GM18505 (cell line): ENCODE measurements at regions not wholly inside any gene's neighbourhood (a gene's known extent, or its start where the extent isn't known, plus 50 kb on each side); places are given as distances from the start of the nearest gene placed in this dataset.
A peak's percentile ranks its signal among the peaks of the same experiment; 100 is the strongest.

Experiments
- ATAC-seq: cut with Tn5 transposase; IDR thresholded peaks from one replicate; pipeline ENCODE4 v1.9.1; 2021; ENCODE audit not compliant: unreplicated experiment
- POLR2A ChIP-seq: IDR thresholded peaks from 4 replicates; pipeline ENCODE4 v1.6.1; 2011; ENCODE audit warnings: borderline replicate concordance; ENCODE audit not compliant: insufficient read depth, insufficient read length; ENCODE audit errors: extremely low read depth

GRCh38 chr1:87182611-87183010 lies 146.1 kb upstream of the LMO4 start:
- TF ChIP-seq POLR2A = no peak
- ATAC-seq = no peak

- ATAC-seq = no peak
- no peak for TF ChIP-seq POLR2A
Measured at GRCh38 chr1:87185077-87185476, 143.6 kb upstream of the LMO4 start.

- TF ChIP-seq POLR2A = no peak
- ATAC-seq = no peak
Measured at GRCh38 chr1:87186346-87186745, 142.3 kb upstream of the LMO4 start.

GRCh38 chr1:87188640-87189039 lies 140.0 kb upstream of the LMO4 start:
- no peak for ATAC-seq

GRCh38 chr1:87190402-87190801 lies 138.3 kb upstream of the LMO4 start:
- ATAC-seq = no peak
- TF ChIP-seq POLR2A = no peak

More at GRCh38 chr1:87188640-87189039, 140.0 kb upstream of the LMO4 start:
- TF ChIP-seq POLR2A = no peak

GRCh38 chr1:87191646-87192045 lies 137.0 kb upstream of the LMO4 start:
- no peak for ATAC-seq
- no peak for TF ChIP-seq POLR2A

GRCh38 chr1:87194271-87194774 lies 134.4 kb upstream of the LMO4 start:
- ATAC-seq = no peak
- TF ChIP-seq POLR2A = no peak

GRCh38 chr1:87194856-87195255 lies 133.8 kb upstream of the LMO4 start:
- ATAC-seq = no peak
- no peak for TF ChIP-seq POLR2A

- TF ChIP-seq POLR2A = no peak
- no peak for ATAC-seq
Measured at GRCh38 chr1:87196110-87196827, 132.4 kb upstream of the LMO4 start.

- ATAC-seq = no peak
- no peak for TF ChIP-seq POLR2A
Measured at GRCh38 chr1:87197156-87197555, 131.5 kb upstream of the LMO4 start.

- ATAC-seq = no peak
Measured at GRCh38 chr1:87197641-87198040, 131.0 kb upstream of the LMO4 start.

GRCh38 chr1:87200875-87201638 lies 127.6 kb upstream of the LMO4 start:
- no peak for ATAC-seq

More at GRCh38 chr1:87197641-87198040, 131.0 kb upstream of the LMO4 start:
- TF ChIP-seq POLR2A = no peak

GRCh38 chr1:87201768-87202167 lies 126.9 kb upstream of the LMO4 start:
- TF ChIP-seq POLR2A = no peak
- ATAC-seq = no peak

More at GRCh38 chr1:87200875-87201638, 127.6 kb upstream of the LMO4 start:
- TF ChIP-seq POLR2A = no peak

- TF ChIP-seq POLR2A = no peak
- no peak for ATAC-seq
Measured at GRCh38 chr1:87202451-87202850, 126.2 kb upstream of the LMO4 start.

GRCh38 chr1:87202922-87203655 lies 125.6 kb upstream of the LMO4 start:
- no peak for TF ChIP-seq POLR2A
- peak; percentile 90 for ATAC-seq
